GM19438 (cell line): ENCODE measurements at regions not wholly inside any gene's neighbourhood (a gene's known extent, or its start where the extent isn't known, plus 50 kb on each side); places are given as distances from the start of the nearest gene placed in this dataset.

Experiments used
- ATAC-seq: cut with Tn5 transposase; IDR thresholded peaks from one replicate; pipeline ENCODE4 v1.9.1; 2021; ENCODE audit warnings: low read depth; ENCODE audit not compliant: unreplicated experiment

- ATAC-seq = no peak
Measured at GRCh38 chr11:130582176-130582575, 133.7 kb downstream of the ADAMTS15 start.

DNA sequence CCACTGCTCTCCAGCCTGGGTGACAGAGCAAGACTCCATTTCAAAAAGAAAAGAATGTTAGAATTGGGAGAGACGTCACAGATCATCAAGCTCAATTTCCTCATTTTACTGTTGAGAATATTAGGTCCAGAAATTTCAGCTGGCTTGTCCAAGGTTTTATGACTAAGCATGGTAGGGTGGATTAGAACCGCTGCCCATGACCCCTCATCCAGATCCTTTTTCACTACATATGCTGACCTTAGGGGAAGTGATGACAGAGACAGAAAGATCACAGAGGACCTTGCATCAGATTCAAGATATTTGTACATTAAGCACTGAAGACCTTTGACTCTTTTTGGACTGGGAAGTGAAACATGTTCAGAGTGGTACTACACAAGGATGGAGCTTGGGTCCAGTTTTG is 134.5 kb downstream of the ADAMTS15 start:
- no peak for ATAC-seq

- ATAC-seq = no peak
Measured at GRCh38 chr11:130583801-130584211, 135.4 kb downstream of the ADAMTS15 start.

DNA sequence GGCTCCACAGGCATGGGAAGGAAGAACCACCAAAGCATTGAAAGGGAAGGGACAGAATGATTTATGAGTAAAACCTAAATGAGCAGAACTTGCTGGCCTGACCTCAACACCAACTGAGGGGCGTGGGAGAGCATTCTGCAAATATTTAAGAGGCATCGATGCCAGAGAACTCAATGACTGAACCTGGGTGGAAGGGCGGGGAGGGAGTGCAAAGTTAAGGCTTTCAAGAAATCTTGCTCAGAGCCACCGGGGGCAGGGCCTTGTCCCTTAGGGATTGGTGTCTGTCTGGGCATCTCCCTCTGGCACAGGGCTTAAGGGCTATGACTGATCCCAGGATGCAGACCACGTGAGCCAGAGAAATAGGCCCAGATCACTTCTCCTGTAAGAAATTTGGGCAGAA is 137.1 kb downstream of the ADAMTS15 start:
- no peak for ATAC-seq

DNA sequence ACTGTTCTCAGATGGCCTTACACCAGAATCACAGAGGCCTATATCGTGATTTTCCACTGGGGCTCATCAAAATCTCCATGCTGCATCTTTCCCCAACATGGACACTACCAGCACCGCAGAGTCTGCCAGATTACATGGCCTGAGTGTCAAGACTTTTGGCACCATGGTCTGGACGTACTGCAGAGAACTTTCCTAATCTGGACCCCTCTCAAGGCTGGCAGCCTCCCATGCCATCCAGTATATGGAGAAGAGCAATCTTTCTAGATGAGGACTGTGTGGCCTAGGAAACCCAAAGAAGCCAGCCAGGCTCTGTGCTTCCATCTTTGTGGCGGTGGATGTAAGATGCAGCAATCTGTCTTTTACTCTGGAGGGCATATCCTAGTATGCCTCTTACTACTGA is 139.2 kb downstream of the ADAMTS15 start:
- ATAC-seq = no peak

GRCh38 chr11:130588471-130588870 is 140.0 kb downstream of the ADAMTS15 start:
- no peak for ATAC-seq

DNA sequence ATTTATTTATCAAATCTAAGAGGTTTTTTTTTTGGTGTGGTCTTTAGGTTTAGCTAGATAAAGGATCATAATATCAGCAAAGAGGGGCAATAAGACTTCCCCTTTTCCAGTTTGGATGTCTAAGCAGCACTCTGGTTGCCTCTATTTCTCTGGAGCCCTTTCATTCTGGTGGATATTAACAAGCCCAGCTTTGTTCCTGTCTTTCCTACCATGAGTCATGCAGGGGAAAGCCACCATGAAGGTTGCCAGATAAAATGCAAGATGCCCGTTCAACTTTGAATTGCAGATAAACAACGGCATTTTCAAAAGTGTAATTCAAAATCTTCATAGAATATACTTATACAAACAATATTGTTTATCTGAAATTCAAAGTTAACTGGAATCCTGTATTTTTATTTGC is 143.6 kb downstream of the ADAMTS15 start:
- no peak for ATAC-seq

GRCh38 chr11:130593064-130593463 is 144.6 kb downstream of the ADAMTS15 start:
- no peak for ATAC-seq

DNA sequence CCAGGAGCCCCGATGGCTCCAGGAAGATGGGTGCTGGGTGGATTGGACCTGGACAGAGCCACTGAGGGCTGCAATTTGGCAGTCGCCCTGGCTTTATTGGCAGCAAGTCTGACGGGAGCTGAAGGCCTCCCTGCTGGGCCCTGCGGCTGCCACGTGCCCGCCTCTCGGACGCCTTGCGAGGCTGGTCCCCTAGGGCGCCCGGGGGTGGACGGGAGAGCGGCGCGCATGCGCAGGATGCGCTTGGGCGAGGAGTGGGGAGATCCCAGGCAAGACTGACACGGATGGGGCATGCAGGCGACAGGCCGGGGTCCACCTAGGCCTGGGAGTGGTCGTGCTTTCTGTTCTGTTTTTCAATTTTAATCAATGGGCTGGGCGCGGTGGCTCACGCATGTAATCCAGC is 150.0 kb downstream of the ADAMTS15 start:
- ATAC-seq = no peak

DNA sequence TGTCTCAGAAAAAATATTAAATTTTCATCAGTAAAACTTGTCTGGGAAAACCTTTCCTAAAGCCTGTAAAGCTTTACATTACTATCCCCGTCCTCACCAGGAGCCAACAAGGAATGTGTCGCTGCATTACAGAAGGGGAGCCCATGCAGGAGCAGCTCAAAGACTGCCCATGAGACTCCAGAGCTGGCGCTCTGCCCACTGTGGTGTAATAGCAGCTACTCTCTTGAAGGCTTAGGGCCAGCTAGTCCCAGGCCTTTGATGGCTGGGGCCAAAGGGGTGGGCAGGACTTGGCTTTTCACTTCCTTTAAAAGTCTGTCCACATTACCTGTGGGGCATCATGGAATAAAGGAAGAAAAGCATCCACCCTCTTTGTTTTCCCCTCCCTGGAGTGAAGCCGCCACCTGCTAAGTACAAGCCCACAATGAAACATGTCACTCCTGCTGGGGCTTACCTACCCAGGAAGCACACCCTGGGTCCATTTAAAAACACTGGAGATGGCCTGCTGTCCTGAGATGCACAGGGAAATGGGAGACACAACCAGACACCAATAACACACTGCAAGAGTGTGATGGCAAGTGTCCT is 150.7 kb downstream of the ADAMTS15 start:
- ATAC-seq = no peak

GRCh38 chr11:130600139-130600538 is 151.7 kb downstream of the ADAMTS15 start:
- no peak for ATAC-seq

DNA sequence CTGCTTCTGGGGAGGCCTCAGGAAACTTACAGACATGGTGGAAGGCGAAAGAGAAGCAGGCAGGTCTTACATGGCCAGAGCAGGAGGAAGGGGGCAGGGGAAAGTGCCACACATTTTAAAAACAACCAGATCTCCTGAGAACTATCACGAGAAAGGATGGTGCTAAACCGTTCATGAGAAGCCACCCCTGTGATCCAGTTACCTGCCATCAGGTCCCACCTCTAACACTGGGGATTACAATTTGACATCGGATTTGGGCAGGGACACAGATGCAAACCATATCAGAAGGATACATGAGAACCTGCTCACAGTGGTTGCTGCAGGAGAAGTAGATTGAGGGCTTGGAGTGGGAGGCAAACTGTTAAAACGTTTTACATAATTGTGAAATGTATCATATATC is 152.2 kb downstream of the ADAMTS15 start:
- ATAC-seq = no peak

DNA sequence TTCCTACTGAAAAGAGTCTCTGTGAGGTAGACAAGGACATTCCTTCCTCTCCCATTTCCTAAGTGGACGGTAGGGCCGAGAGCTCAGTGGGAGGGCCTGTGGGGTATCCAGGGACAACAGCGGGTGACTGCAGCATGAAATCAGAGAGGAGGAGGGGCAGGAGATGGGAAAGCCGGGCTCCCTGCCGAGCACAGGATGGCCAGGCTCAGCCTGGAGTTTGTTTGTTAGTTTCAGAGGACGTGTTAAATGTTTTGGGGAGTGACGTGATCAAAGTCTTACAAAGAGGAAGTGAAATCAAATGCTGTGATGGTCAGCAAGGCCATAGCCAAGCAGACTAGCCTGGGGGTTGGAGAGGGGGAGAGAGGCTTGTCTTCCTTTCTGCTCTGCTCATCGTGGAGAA is 152.7 kb downstream of the ADAMTS15 start:
- no peak for ATAC-seq

DNA sequence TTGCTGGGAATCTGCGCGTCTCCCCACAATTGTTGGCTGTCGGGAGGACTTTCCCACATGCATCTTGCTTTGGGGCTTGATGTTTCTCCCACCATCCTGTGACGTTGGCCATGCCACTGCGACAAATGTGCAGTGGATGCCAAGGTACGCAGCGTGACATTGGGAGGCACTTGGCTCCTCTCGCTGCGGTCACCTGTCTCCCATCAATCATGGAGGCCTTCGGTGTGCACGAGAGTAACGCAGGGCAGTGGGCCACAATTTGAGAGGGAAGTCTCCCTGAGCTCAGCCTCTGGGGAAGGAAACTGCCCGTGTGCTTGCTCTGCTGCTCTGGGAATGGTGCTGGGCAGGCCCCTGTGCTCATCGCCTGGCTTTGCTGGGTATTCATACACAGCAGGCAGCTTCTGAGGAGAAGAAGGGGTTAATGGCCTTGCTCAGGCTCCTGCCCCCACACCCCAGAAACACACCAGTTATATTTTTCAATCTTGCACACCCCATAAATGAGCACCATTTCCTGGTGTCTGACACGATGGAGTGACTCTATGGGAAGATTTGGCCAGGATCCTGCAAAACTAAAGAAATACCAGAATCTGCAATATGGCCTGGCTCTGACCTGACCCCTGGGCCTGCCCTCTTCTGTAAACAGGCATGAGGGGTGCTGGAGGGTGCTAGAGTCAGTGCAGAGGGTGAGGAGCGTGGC is 153.5 kb downstream of the ADAMTS15 start:
- no peak for ATAC-seq

DNA sequence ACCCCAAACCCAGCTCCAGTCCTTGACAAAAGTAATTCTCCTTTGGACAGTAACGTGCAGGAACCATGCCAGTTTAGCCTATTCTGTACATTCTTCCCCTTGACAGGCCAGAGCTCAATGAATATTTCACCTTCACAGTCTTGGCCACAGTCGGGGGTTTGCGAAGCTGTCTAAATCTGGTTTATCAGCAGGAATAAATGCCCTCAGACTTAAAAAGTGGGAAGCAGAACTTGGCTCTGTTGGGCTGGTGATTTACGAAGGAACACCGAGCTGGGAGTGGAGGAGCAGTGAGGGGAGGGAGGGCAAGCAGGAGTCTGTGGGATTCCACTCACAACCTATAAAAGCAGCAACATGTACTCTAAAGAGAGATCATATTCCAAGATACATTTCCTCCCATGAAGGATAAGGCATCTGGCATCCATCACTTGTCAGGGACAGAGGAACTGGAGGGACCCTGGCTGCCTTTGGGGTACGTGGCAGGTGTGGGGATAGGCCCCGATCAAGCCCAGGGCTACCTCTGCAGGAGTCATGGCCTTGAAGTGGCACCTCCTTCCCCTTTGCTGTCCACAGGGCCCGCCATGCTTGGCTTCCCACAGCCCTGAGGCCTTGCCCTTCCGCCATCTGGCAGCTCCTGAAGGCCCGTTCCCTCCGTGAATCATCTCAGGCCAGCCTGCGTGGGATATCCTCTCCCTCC is 154.3 kb downstream of the ADAMTS15 start:
- ATAC-seq = no peak

DNA sequence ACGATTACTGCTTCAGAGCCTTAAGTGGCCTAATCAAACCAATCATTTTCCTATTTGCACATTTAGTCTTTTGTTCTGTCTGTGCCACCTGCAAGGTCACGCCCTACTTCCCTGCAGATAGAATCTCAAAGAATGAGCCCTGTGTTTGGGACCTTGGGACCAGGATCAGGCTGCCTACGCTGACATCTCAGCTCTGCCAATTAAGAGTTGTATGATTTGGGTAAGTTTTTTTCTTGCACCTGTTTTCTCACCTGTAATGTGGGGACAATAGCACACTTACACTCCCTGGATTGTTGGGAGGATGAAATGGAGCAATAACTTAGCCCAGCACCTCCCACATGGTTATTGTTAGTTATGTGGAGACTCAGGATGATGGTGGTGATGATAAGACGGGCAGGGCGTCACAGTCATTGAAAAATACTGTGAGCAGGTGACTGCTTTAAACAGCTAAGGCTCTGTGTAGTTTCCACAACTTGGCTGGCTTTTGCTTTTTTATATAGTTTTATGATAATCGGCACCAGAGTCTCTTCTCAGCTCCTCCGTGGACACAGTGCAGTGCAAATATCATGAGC is 155.0 kb downstream of the ADAMTS15 start:
- ATAC-seq = no peak

- no peak for ATAC-seq
Measured at GRCh38 chr11:130604606-130605005, 156.2 kb downstream of the ADAMTS15 start.

- no peak for ATAC-seq
Measured at GRCh38 chr11:130606178-130606577, 157.7 kb downstream of the ADAMTS15 start.

DNA sequence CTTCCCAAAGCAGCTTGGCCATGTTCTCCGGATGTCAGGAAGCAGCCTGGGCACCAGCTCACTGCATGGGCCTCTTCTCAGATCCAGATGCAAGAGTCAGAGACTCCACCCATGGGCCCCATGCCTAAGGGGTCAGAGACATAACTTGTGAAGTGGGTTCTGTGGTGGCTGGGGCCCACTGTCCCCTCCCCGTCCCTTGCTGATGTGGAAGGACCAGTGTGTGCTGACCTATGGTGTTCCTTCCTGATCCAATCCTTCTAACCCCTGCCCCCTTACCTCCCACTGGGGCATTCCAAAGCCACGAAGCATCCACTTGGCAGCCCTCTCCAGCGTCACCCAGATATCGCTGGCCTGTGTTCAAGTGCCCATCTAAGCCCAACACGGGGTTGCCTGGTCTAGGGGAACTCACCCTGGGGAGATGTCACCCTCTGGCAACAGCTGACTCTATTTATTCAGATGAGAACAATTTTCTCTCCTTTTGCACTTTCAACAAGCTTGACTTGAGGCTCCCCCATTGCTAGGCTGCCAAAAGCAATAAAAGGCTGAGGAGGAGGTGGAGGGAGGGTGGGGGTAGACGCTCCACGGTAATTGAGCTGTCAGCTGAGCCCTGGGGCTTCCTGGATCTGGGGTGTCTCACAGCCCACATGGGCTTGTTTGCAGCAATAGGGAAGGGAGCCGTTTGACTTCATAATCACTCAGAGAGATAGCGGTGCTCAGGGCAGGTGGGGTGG is 158.5 kb downstream of the ADAMTS15 start:
- ATAC-seq = no peak

DNA sequence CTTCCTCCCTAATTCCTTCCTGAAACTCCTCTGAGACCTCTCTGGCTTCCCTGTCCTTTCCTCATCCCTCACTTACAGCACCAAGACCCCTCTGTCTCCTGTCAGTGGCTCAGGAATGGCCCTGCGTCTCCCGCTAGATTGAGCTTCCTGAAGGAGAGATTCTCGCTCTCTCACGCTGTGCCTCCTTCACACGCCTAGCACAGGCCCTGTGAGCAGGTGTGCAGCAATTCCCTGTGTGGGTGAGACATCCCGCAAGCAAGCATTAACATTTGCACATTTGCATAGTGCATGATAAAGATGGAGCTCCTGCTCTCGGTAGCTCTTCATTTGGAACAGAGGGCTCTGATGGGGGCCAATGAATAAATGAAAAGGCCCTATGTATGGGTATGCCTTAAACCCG is 159.8 kb downstream of the ADAMTS15 start:
- no peak for ATAC-seq
